ENCODE measurements at regions not wholly inside any gene's neighbourhood (a gene's known extent, or its start where the extent isn't known, plus 50 kb on each side); places are given as distances from the start of the nearest gene placed in this dataset.

- TF ChIP-seq, protein P1, sequence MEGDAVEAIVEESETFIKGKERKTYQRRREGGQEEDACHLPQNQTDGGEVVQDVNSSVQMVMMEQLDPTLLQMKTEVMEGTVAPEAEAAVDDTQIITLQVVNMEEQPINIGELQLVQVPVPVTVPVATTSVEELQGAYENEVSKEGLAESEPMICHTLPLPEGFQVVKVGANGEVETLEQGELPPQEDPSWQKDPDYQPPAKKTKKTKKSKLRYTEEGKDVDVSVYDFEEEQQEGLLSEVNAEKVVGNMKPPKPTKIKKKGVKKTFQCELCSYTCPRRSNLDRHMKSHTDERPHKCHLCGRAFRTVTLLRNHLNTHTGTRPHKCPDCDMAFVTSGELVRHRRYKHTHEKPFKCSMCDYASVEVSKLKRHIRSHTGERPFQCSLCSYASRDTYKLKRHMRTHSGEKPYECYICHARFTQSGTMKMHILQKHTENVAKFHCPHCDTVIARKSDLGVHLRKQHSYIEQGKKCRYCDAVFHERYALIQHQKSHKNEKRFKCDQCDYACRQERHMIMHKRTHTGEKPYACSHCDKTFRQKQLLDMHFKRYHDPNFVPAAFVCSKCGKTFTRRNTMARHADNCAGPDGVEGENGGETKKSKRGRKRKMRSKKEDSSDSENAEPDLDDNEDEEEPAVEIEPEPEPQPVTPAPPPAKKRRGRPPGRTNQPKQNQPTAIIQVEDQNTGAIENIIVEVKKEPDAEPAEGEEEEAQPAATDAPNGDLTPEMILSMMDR (IDR thresholded peaks at IDR 0.05; ENCODE audit: insufficient read depth, low read length, poor library complexity, severe bottlenecking), result no peak
- TF ChIP-seq EZH2phosphoT487 (conservative IDR thresholded peaks at IDR 0.05; ENCODE audit: low read length), result no peak
These were observed 169.7 kb upstream of the PTPRK start for GRCh38 chr6:128690063-128690462.
